MM.1S (cell line): ENCODE measurements at regions not wholly inside any gene's neighbourhood (a gene's known extent, or its start where the extent isn't known, plus 50 kb on each side); places are given as distances from the start of the nearest gene placed in this dataset.

Source experiments
- CTCF ChIP-seq: fragments of 300-600 bp; sonication (generic); IDR thresholded peaks from 2 replicates; pipeline ENCODE4 v1.5.1; 2016; ENCODE audit warnings: antibody characterized with exemption, low read length, mixed read lengths
- EZH2 ChIP-seq: fragments of 300-600 bp; sonication (generic); optimal IDR thresholded peaks from 2 replicates; pipeline ENCODE3; 2017; ENCODE audit warnings: low read depth, mild to moderate bottlenecking, antibody characterized with exemption, low read length, mixed read lengths
- EZH2phosphoT487 ChIP-seq: fragments of 300-600 bp; sonication (generic); IDR thresholded peaks from 2 replicates; pipeline ENCODE4 v1.6.1; 2018; ENCODE audit warnings: antibody characterized with exemption, low read length

- TF ChIP-seq EZH2: no peak
- no peak for TF ChIP-seq CTCF
- TF ChIP-seq EZH2phosphoT487: no peak
Measured at GRCh38 chr6:42510795-42511194, 53.0 kb upstream of the UBR2 start.
